CD14-positive monocyte (primary cell): ENCODE measurements at regions not wholly inside any gene's neighbourhood (a gene's known extent, or its start where the extent isn't known, plus 50 kb on each side); places are given as distances from the start of the nearest gene placed in this dataset.

Source experiments
- DNase-seq, 3 donors: peaks; one replicate each; pipeline ENCODE4 v3.0.0-alpha.2; 2011 to 2022
- H2AFZ ChIP-seq: 2 replicates; pipeline ENCODE4 v1.6.0; 2012; ENCODE audit warnings: mild to moderate bottlenecking, low read depth, low read length, inconsistent platforms; ENCODE audit not compliant: insufficient read depth, poor library complexity, severe bottlenecking
- H3K27ac ChIP-seq, 2 donors: 1 replicate in 1 of 2; 2 replicates in 1 of 2; pipeline ENCODE4 v1.5.1; 2012 to 2013; ENCODE audit warnings: low read length in 2 of 2, control low read depth in 1 of 2, inconsistent platforms in 1 of 2, low read depth in 1 of 2, mild to moderate bottlenecking in 1 of 2
- H3K27me3 ChIP-seq, 2 donors: one replicate each; pipeline versions ENCODE4 v1.6.0 to v1.6.1; 2011 to 2013; ENCODE audit warnings: low read length in 2 of 2; ENCODE audit not compliant: control insufficient read depth in 2 of 2, insufficient read depth in 2 of 2
- H3K36me3 ChIP-seq, 2 donors: replicated peaks in 1 of 2; 1 replicate in 1 of 2; 2 replicates in 1 of 2; pipeline versions ENCODE4 v1.5.1 to v1.6.1; 2012 to 2013; ENCODE audit warnings: low read length in 2 of 2, control low read depth in 1 of 2, inconsistent platforms in 1 of 2, mild to moderate bottlenecking in 1 of 2; ENCODE audit not compliant: insufficient read depth in 2 of 2, control insufficient read depth in 1 of 2
- H3K4me1 ChIP-seq, 2 donors: 1 replicate in 1 of 2; 2 replicates in 1 of 2; pipeline versions ENCODE4 v1.5.1 to v1.6.1; 2012 to 2013; ENCODE audit warnings: low read length in 2 of 2, control low read depth in 1 of 2, inconsistent platforms in 1 of 2, mild to moderate bottlenecking in 1 of 2, moderate library complexity in 1 of 2; ENCODE audit not compliant: insufficient read depth in 2 of 2, control insufficient read depth in 1 of 2
- H3K4me2 ChIP-seq: replicated peaks from 2 replicates; pipeline ENCODE3; 2012; ENCODE audit warnings: low read length, moderate library complexity, mild to moderate bottlenecking; ENCODE audit not compliant: poor library complexity, severe bottlenecking; ENCODE audit errors: extremely low read depth
- H3K4me3 ChIP-seq, 3 experiments: fragments of 200-600 bp in 1 of 3; sonication (generic) in 1 of 3; replicated peaks in 1 of 3; 1 replicate in 2 of 3; 2 replicates in 1 of 3; pipeline ENCODE4 v1.5.1; 2011 to 2013; ENCODE audit warnings: low read length in 3 of 3, mild to moderate bottlenecking in 3 of 3, control low read depth in 2 of 3, low read depth in 2 of 3, inconsistent platforms in 1 of 3, moderate library complexity in 1 of 3
- H3K79me2 ChIP-seq: 2 replicates; pipeline ENCODE4 v1.6.0; 2012; ENCODE audit warnings: mild to moderate bottlenecking, control low read depth, inconsistent platforms, low read length, moderate library complexity; ENCODE audit not compliant: insufficient read depth
- H3K9ac ChIP-seq: 2 replicates; pipeline ENCODE4 v1.6.0; 2017; ENCODE audit warnings: low read length, mild to moderate bottlenecking; ENCODE audit not compliant: insufficient read depth, poor library complexity, severe bottlenecking
- H3K9me3 ChIP-seq, 2 donors: replicated peaks in 1 of 2; 1 replicate in 1 of 2; 2 replicates in 1 of 2; pipeline versions ENCODE4 v1.5.1 to v1.6.1; 2012 to 2013; ENCODE audit warnings: low read length in 2 of 2, control low read depth in 1 of 2; ENCODE audit not compliant: control insufficient read depth in 1 of 2, insufficient read depth in 1 of 2
- H4K20me1 ChIP-seq: 2 replicates; pipeline ENCODE4 v1.6.0; 2012; ENCODE audit warnings: mild to moderate bottlenecking, low read length, control low read depth, moderate library complexity; ENCODE audit not compliant: insufficient read depth
- H3K27ac Mint-ChIP-seq, 7 donors: one replicate each; pipeline ENCODE4 v1.8.0; 2020; ENCODE audit warnings: mild to moderate bottlenecking in 7 of 7, mixed read lengths in 7 of 7, moderate library complexity in 6 of 7, inconsistent platforms in 2 of 7
- H3K27me3 Mint-ChIP-seq, 3 donors: one replicate each; pipeline ENCODE4 v1.8.0; 2021 to 2022; ENCODE audit warnings: low read depth in 3 of 3, mild to moderate bottlenecking in 3 of 3, mixed read lengths in 3 of 3, moderate library complexity in 3 of 3, inconsistent platforms in 1 of 3
- H3K36me3 Mint-ChIP-seq, 2 donors: one replicate each; pipeline ENCODE4 v1.8.0; 2020; ENCODE audit warnings: mixed read lengths in 2 of 2, inconsistent platforms in 1 of 2, mild to moderate bottlenecking in 1 of 2
- H3K4me1 Mint-ChIP-seq: one replicate; pipeline ENCODE4 v1.8.0; 2020; ENCODE audit warnings: mild to moderate bottlenecking, mixed read lengths
- H3K4me3 Mint-ChIP-seq, 2 donors: one replicate each; pipeline ENCODE4 v1.8.0; 2020; ENCODE audit warnings: mild to moderate bottlenecking in 2 of 2, mixed read lengths in 2 of 2, moderate library complexity in 1 of 2
- H3K9me3 Mint-ChIP-seq, 7 donors: one replicate each; pipeline ENCODE4 v1.8.0; 2020 to 2022; ENCODE audit warnings: mixed read lengths in 7 of 7, mild to moderate bottlenecking in 6 of 7, moderate library complexity in 6 of 7, inconsistent platforms in 2 of 7
- CTCF ChIP-seq: fragments of 200-600 bp; IDR thresholded peaks from one replicate; pipeline ENCODE4 v1.8.0; 2022; ENCODE audit warnings: antibody characterized with exemption, mild to moderate bottlenecking
- WGBS: methylation state at CpG from one replicate; pipeline ENCODE4 v1.1.5; 2013; ENCODE audit warnings: missing lambda C conversion rate; ENCODE audit not compliant: insufficient coverage; 5-methylcytosine and 5-hydroxymethylcytosine counted together
- intact Hi-C, 2 donors: fragments of 100-400 bp; cut with micrococcal nuclease; formaldehyde crosslinking; loops; one replicate each; pipeline versions ENCODE4 v1.15.0 to v1.15.1; 2023

- Histone ChIP-seq H3K9me3 (no peaks in the 10 kb centered on the region), H3K27ac (no peak overlapping the region), H3K9ac (no peak overlapping the region), H3K4me2 (no peak overlapping the region), H3K36me3 (no peaks in the 10 kb centered on the region), H3K27me3 (no peaks in the 10 kb centered on the region), H2AFZ (no peak overlapping the region), H3K4me1 (no peaks in the 10 kb centered on the region), H3K79me2 (no peaks in the 10 kb centered on the region), H4K20me1 (no peaks in the 10 kb centered on the region), H3K4me3 (no peak overlapping the region)
- TF ChIP-seq CTCF = no peak
- Mint-ChIP-seq H3K4me3 (no peak overlapping the region), H3K9me3 (peaks cover 0 to 3% (median 1%) of the 10 kb centered on the region in 7 donors), H3K27ac (no peak overlapping the region), H3K27me3 (peaks cover 0 to 2% (median 0%) of the 10 kb centered on the region in 3 donors), H3K4me1 (no peaks in the 10 kb centered on the region), H3K36me3 (no peaks in the 10 kb centered on the region)
- no peak for DNase-seq
- intact Hi-C loops = no loop called here
These were observed 113.4 kb upstream of the GHR start for GRCh38 chr5:42309865-42310264.

DNA sequence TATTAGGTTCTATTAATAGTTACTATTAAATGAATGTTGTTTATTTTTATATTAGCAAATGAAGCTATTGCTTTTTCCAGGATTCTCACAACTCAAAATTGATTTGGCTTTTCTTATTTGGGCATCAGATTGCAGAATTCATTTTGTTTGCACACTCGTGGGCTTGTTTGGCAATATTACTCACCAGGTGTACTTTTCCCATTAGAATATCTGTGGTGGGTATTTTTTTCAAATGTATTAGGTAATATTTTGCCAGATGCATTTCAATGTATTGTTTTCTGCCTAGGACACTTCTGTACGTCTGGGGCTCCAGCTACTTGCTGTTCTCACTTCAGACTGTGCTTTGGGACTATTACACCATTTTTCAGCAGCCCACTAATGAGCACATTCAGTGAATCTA is 108.0 kb upstream of the GHR start:
- H4K20me1 ChIP-seq = no peaks in the 10 kb centered on the region
- H3K4me3 Mint-ChIP-seq = no peak overlapping the region
- no peaks in the 10 kb centered on the region for H3K36me3 Mint-ChIP-seq
- no peak for TF ChIP-seq CTCF
- H3K27me3 ChIP-seq = no peaks in the 10 kb centered on the region
- H3K4me2 ChIP-seq = no peak overlapping the region
- H3K9me3 Mint-ChIP-seq = peaks cover 3 to 36% (median 17%) of the 10 kb centered on the region in 7 donors
- no peaks in the 10 kb centered on the region for H3K79me2 ChIP-seq
- no peak overlapping the region for H3K9ac ChIP-seq
- H3K9me3 ChIP-seq = peaks cover 18 to 25% of the 10 kb centered on the region in 2 donors
- H3K27ac Mint-ChIP-seq = no peak overlapping the region
- no peak for DNase-seq
- no peak overlapping the region for H2AFZ ChIP-seq
- no peak overlapping the region for H3K4me3 ChIP-seq
- H3K4me1 Mint-ChIP-seq = no peaks in the 10 kb centered on the region
- no peaks in the 10 kb centered on the region for H3K27me3 Mint-ChIP-seq
- no peaks in the 10 kb centered on the region for H3K36me3 ChIP-seq
- no peak overlapping the region for H3K27ac ChIP-seq
- WGBS = 59% methylated on average over 2 of the region's 2 CpGs
- no peaks in the 10 kb centered on the region for H3K4me1 ChIP-seq
- intact Hi-C loops = no loop called here
